ENCODE measurements at regions not wholly inside any gene's neighbourhood (a gene's known extent, or its start where the extent isn't known, plus 50 kb on each side); places are given as distances from the start of the nearest gene placed in this dataset.

- no peak for TF ChIP-seq CTCF (IDR thresholded peaks at IDR 0.05)
- TF ChIP-seq POLR2A (IDR thresholded peaks at IDR 0.05), result no peak
Measured at GRCh38 chr1:216925962-216926625, 202.9 kb upstream of the ESRRG start.

All from adrenal gland (tissue), 5 donors.